ENCODE measurements at regions not wholly inside any gene's neighbourhood (a gene's known extent, or its start where the extent isn't known, plus 50 kb on each side); places are given as distances from the start of the nearest gene placed in this dataset.

DNA sequence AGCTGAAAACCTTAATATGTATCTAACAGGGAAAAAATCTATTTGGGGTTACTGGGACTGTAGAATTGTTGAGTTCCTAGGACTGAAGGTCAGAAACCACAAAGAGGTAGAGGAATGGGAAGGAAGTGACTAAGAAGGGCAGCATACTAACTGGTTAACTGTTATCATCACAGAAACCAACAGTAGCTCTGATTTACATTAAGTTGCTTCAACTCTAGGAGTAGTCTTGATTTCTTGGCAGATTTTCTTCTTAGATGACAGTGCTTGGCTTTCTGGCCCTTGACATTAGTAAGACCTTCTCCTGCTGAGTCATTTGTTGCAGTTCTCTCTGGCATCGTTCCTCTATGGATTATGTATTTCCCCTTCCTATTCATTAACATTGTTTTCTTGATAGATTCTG, 116.1 kb upstream of the RASA1 start:
- no peak for TF ChIP-seq CTCF (conservative IDR thresholded peaks at IDR 0.05; ENCODE audit: low read depth in 2 of 2)
- no peak for TF ChIP-seq POLR2AphosphoS5 (IDR thresholded peaks at IDR 0.05; ENCODE audit: low read depth)
- TF ChIP-seq, protein P1, sequence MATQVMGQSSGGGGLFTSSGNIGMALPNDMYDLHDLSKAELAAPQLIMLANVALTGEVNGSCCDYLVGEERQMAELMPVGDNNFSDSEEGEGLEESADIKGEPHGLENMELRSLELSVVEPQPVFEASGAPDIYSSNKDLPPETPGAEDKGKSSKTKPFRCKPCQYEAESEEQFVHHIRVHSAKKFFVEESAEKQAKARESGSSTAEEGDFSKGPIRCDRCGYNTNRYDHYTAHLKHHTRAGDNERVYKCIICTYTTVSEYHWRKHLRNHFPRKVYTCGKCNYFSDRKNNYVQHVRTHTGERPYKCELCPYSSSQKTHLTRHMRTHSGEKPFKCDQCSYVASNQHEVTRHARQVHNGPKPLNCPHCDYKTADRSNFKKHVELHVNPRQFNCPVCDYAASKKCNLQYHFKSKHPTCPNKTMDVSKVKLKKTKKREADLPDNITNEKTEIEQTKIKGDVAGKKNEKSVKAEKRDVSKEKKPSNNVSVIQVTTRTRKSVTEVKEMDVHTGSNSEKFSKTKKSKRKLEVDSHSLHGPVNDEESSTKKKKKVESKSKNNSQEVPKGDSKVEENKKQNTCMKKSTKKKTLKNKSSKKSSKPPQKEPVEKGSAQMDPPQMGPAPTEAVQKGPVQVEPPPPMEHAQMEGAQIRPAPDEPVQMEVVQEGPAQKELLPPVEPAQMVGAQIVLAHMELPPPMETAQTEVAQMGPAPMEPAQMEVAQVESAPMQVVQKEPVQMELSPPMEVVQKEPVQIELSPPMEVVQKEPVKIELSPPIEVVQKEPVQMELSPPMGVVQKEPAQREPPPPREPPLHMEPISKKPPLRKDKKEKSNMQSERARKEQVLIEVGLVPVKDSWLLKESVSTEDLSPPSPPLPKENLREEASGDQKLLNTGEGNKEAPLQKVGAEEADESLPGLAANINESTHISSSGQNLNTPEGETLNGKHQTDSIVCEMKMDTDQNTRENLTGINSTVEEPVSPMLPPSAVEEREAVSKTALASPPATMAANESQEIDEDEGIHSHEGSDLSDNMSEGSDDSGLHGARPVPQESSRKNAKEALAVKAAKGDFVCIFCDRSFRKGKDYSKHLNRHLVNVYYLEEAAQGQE (IDR thresholded peaks at IDR 0.05; ENCODE audit: unreplicated experiment) = no peak
- no peak for TF ChIP-seq EZH2 (IDR thresholded peaks at IDR 0.05; ENCODE audit: low read depth, unreplicated experiment)
- TF ChIP-seq EZH2phosphoT487 (IDR thresholded peaks at IDR 0.05; ENCODE audit: unreplicated experiment) = no peak
- TF ChIP-seq CREB1 (CRISPR knock-in tag; IDR thresholded peaks at IDR 0.05; ENCODE audit: low read depth) = no peak
- no peak for TF ChIP-seq JUNB (IDR thresholded peaks at IDR 0.05; ENCODE audit: unreplicated experiment)
- TF ChIP-seq ZNF114 (CRISPR knock-in tag; IDR thresholded peaks at IDR 0.05) = no peak
- TF ChIP-seq STAT1 (IDR thresholded peaks at IDR 0.05; ENCODE audit: unreplicated experiment) = no peak
- TF ChIP-seq ETS1 (IDR thresholded peaks at IDR 0.05) = no peak
- TF ChIP-seq NANOG (IDR thresholded peaks at IDR 0.05; ENCODE audit: borderline replicate concordance) = no peak
- no peak for TF ChIP-seq ZNF331 (CRISPR knock-in tag; IDR thresholded peaks at IDR 0.05; ENCODE audit: low read depth)

Measured in GM23338 (cell line).